Transverse colon (tissue), 4 donors: ENCODE measurements at regions not wholly inside any gene's neighbourhood (a gene's known extent, or its start where the extent isn't known, plus 50 kb on each side); places are given as distances from the start of the nearest gene placed in this dataset.
"Not testable (repeated sequence)": the region's sequence is repeated elsewhere in the genome, so short reads cannot be mapped to it uniquely, and the experiment has no call there.

Source experiments
- DNase-seq: peaks from one replicate; pipeline ENCODE4 v3.0.0-alpha.2; 2019
- H3K27ac ChIP-seq, 4 donors: fragments of 200-600 bp; sonication (generic); 2 replicates each; pipeline ENCODE4 v1.5.1; 2016 to 2018; ENCODE audit warnings: inconsistent platforms in 4 of 4
- H3K27me3 ChIP-seq: fragments of 200-600 bp; sonication (generic); 2 replicates; pipeline ENCODE4 v1.5.1; 2017; ENCODE audit warnings: inconsistent platforms
- H3K36me3 ChIP-seq, 4 donors: fragments of 200-600 bp; sonication (generic); 2 replicates each; pipeline ENCODE4 v1.5.1; 2017 to 2019; ENCODE audit warnings: inconsistent platforms in 4 of 4
- H3K4me1 ChIP-seq, 4 donors: fragments of 200-600 bp; sonication (generic); 2 replicates each; pipeline ENCODE4 v1.5.1; 2017 to 2020; ENCODE audit warnings: inconsistent platforms in 4 of 4
- H3K4me3 ChIP-seq, 4 donors: fragments of 200-600 bp; sonication (generic); 1 replicate in 1 of 4; 2 replicates in 3 of 4; pipeline versions ENCODE4 v1.5.1 to v1.6.1; 2017 to 2019; ENCODE audit warnings: inconsistent platforms in 4 of 4
- H3K9me3 ChIP-seq, 2 donors: fragments of 200-600 bp; sonication (generic); 2 replicates each; pipeline ENCODE4 v1.5.1; 2017 to 2019; ENCODE audit warnings: inconsistent platforms in 2 of 2
- CTCF ChIP-seq, 5 experiments: fragments of 200-600 bp in 3 of 5; fragments of 450-650 bp in 2 of 5; sonication (generic) in 3 of 5; IDR thresholded peaks; 1 replicate in 2 of 5; 2 replicates in 3 of 5; pipeline ENCODE4 v1.5.1; 2016 to 2017; ENCODE audit warnings: antibody characterized with exemption in 5 of 5, inconsistent platforms in 3 of 5, mild to moderate bottlenecking in 2 of 5, moderate library complexity in 1 of 5
- EP300 ChIP-seq: sonication (generic); formaldehyde crosslinking; IDR thresholded peaks from one replicate; pipeline ENCODE4 v1.6.1; 2017; ENCODE audit warnings: antibody characterized with exemption, low read depth
- POLR2A ChIP-seq: fragments of 450-650 bp; IDR thresholded peaks from one replicate; pipeline ENCODE4 v1.6.1; 2016; ENCODE audit warnings: antibody characterized with exemption, mild to moderate bottlenecking, moderate library complexity
- POLR2AphosphoS5 ChIP-seq, 3 donors: sonication (generic); formaldehyde crosslinking; IDR thresholded peaks; one replicate each; pipeline ENCODE4 v1.6.1; 2016; ENCODE audit warnings: antibody characterized with exemption in 3 of 3
- WGBS, 2 donors: methylation state at CpG; one replicate each; pipeline ENCODE4 v1.1.5; 2018; ENCODE audit warnings: low coverage in 1 of 2; 5-methylcytosine and 5-hydroxymethylcytosine counted together
- in situ Hi-C, 4 donors: fragments of 200-750 bp; cut with MboI; loops; one replicate each; pipeline versions ENCODE4 v1.15.0 to v1.15.1; 2017; ENCODE audit warnings: low sequenced_read_pairs in 3 of 4, low pct_ligation_motif_present in 1 of 4, low pct_unique_long_range_greater_than_20kb in 1 of 4
- intact Hi-C: fragments of 100-400 bp; cut with DNase I; formaldehyde crosslinking; loops from one replicate; pipeline ENCODE4 v1.15.1; 2023; ENCODE audit warnings: low total_unique reads

DNA sequence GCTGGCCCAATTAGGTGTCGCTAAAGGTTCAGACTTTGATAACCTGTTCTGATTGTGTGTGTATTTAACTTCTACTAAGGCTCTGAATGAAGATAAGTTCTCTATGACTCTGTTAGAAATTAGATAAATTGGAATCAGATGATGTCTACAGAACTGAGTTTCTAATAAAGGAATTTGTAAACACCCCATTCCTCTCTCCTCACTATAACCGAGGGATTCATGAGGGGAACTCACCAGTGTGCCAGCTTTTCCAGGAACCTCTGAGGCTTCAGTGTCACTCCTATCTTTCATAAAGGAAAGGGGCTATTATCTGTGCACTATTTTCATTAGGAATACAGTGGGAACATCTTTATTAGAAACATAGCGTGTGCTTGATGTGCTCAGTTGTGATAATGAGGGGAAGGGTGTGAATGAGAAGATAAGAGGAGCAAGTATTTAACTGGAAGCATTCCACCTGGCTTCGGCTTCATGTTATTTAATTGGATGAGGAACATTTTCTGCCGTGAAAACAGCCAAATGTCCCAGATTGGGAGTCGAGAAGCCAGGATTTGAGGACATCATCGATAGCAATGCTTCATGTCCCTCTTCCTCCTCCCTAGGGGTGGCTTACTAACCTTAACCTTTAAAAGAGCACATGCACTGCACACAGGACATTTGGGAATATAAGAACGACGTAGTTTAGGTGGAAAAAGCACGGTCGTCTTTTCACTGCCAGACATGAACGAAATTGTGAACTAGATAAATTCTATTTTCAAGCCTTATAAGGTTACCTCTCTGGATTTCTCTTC lies 84.8 kb upstream of the TCF4 start:
- 76 to 84% methylated on average over 11 to 12 of the region's 12 CpGs for WGBS, 2 donors
- intact Hi-C loops = no loop called here
- in situ Hi-C loops = no loop called here

DNA sequence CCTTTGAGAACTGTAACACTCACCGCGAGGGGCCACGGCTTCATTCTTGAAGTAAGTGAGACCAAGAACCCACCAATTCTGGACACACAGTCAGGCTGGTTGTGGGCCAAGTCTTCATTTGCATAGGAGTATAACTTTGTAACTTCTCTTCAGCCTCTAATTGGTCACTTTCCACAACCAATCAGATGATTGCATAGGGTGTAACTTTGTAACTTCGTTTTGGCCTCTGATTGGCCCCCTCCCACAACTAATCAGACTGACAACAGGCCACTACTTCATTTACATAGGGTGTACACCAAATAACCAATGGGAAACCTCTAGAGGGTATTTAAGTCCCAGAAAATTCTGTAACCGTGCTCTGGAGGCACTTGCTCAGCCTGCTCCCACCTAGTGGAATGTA lies 77.5 kb upstream of the TCF4 start:
- in situ Hi-C loops = no loop called here
- no peaks in the 10 kb centered on the region for H3K9me3 ChIP-seq
- 89% methylated on average over 1 to 5 of the region's 5 CpGs for WGBS, 2 donors

More for the DNA sequence above, 84.8 kb upstream of the TCF4 start:
- Histone ChIP-seq H3K27me3 (no peaks in the 10 kb centered on the region), H3K36me3 (no peaks in the 10 kb centered on the region), H3K4me3 (no peak overlapping the region), H3K27ac (no peak overlapping the region), H3K9me3 (peaks cover 0 to 4% of the 10 kb centered on the region in 2 donors), H3K4me1 (no peaks in the 10 kb centered on the region)
- DNase-seq = no peak
- TF ChIP-seq POLR2A = no peak
- no peak for TF ChIP-seq POLR2AphosphoS5 (IDR thresholded peaks at IDR 0.05)
- TF ChIP-seq CTCF (IDR thresholded peaks at IDR 0.05) = no peak
- no peak for TF ChIP-seq EP300

GRCh38 chr18:55664758-55665400 lies 76.9 kb upstream of the TCF4 start:
- WGBS, 2 donors = 80 to 96% methylated on average over 2 to 27 of the region's 45 CpGs
- H3K9me3 ChIP-seq, H3K4me1 ChIP-seq, H3K36me3 ChIP-seq, H3K4me3 ChIP-seq, H3K27me3 ChIP-seq, DNase-seq, H3K27ac ChIP-seq, in situ Hi-C loops: not testable (repeated sequence)
- intact Hi-C loops = loop anchor here (5.0 kb wide), 1 partner anchor 913 kb away; no protein-coding TSS in a partner anchor

More for the DNA sequence above, 77.5 kb upstream of the TCF4 start:
- Histone ChIP-seq H3K27me3 (no peaks in the 10 kb centered on the region), H3K4me3 (no peak overlapping the region), H3K4me1 (no peaks in the 10 kb centered on the region), H3K36me3 (no peaks in the 10 kb centered on the region), H3K27ac (no peak overlapping the region)
- TF ChIP-seq CTCF (IDR thresholded peaks at IDR 0.05) (no peak), POLR2AphosphoS5 (IDR thresholded peaks at IDR 0.05) (no peak), EP300 (no peak), POLR2A (no peak)
- intact Hi-C loops = loop anchor here (5.0 kb wide), 1 partner anchor 913 kb away; no protein-coding TSS in a partner anchor
- no peak for DNase-seq

DNA sequence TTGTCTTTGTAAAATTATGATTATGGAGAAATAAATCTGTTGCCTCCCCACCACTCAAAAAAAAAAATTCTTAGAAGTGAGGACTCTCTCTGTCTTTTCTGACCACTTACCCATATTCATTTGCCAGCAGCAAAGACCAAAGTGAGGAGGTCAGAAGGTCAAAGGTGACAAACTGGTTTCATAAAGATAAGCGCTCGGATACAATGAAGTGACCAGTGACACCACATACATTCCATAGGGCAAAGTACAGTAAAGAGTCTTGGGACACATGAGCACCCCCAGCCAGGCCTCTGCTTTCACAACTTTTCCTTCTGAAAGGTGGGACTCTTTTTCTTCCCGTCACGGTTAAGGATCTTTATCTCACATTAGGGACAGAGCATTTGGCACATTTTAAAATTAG lies 75.9 kb upstream of the TCF4 start:
- whole genome bisulfite sequencing, 2 donors = 64 to 88% methylated on average over 2 to 4 of the region's 4 CpGs
- in situ Hi-C loops = no loop called here

More for the DNA sequence above, 75.9 kb upstream of the TCF4 start:
- intact Hi-C loops = no loop called here
- no peaks in the 10 kb centered on the region for H3K27me3 ChIP-seq
- H3K9me3 ChIP-seq = no peaks in the 10 kb centered on the region
- H3K27ac ChIP-seq = no peak overlapping the region
- H3K4me1 ChIP-seq = no peaks in the 10 kb centered on the region
- no peak for DNase-seq
- no peak overlapping the region for H3K4me3 ChIP-seq
- TF ChIP-seq CTCF (IDR thresholded peaks at IDR 0.05) = no peak
- TF ChIP-seq EP300 = no peak
- TF ChIP-seq POLR2AphosphoS5 (IDR thresholded peaks at IDR 0.05) = no peak
- no peak for TF ChIP-seq POLR2A
- no peaks in the 10 kb centered on the region for H3K36me3 ChIP-seq
